WTC11 (cell line): ENCODE measurements at regions not wholly inside any gene's neighbourhood (a gene's known extent, or its start where the extent isn't known, plus 50 kb on each side); places are given as distances from the start of the nearest gene placed in this dataset.

Source experiments
- CREB1 ChIP-seq: sonication (generic); formaldehyde crosslinking; IDR thresholded peaks from 2 replicates; pipeline ENCODE4 v1.8.0; 2023; ENCODE audit warnings: mild to moderate bottlenecking, missing genetic modification reagents
- ESRRA ChIP-seq: sonication (generic); formaldehyde crosslinking; IDR thresholded peaks from 2 replicates; pipeline ENCODE4 v1.8.1; 2022; ENCODE audit warnings: mild to moderate bottlenecking, missing genetic modification reagents, borderline replicate concordance
- ETV6 ChIP-seq: sonication (generic); formaldehyde crosslinking; IDR thresholded peaks from 2 replicates; pipeline ENCODE4 v1.8.1; 2022; ENCODE audit warnings: mild to moderate bottlenecking, missing genetic modification reagents
- FOXK1 ChIP-seq: sonication (generic); formaldehyde crosslinking; IDR thresholded peaks from 2 replicates; pipeline ENCODE4 v1.8.0; 2022; ENCODE audit warnings: mild to moderate bottlenecking, moderate library complexity, missing genetic modification reagents
- JUN ChIP-seq: sonication (generic); formaldehyde crosslinking; IDR thresholded peaks from 2 replicates; pipeline ENCODE4 v1.8.0; 2023; ENCODE audit warnings: mild to moderate bottlenecking, missing genetic modification reagents
- MXD4 ChIP-seq: fragments of 250-450 bp; sonication (Bioruptor Pico); IDR thresholded peaks from 2 replicates; pipeline ENCODE4 v1.8.0; 2021; ENCODE audit warnings: mild to moderate bottlenecking, moderate library complexity, borderline replicate concordance
- TF ChIP-seq, protein P1 (sequence below): fragments of 200-600 bp; IDR thresholded peaks from 2 replicates; pipeline ENCODE4 v1.8.0; 2022; ENCODE audit warnings: antibody characterized with exemption
- TF ChIP-seq, protein P2 (sequence below): sonication (generic); formaldehyde crosslinking; IDR thresholded peaks from 2 replicates; pipeline ENCODE4 v1.8.0; 2022; ENCODE audit warnings: mild to moderate bottlenecking, missing genetic modification reagents
- TF ChIP-seq, protein P3 (sequence below): sonication (generic); formaldehyde crosslinking; IDR thresholded peaks from 2 replicates; pipeline ENCODE4 v1.8.1; 2023; ENCODE audit warnings: mild to moderate bottlenecking, missing genetic modification reagents, moderate library complexity
- TF ChIP-seq, protein P4 (sequence below): sonication (generic); formaldehyde crosslinking; IDR thresholded peaks from 2 replicates; pipeline ENCODE4 v1.8.0; 2023; ENCODE audit warnings: missing genetic modification reagents

DNA sequence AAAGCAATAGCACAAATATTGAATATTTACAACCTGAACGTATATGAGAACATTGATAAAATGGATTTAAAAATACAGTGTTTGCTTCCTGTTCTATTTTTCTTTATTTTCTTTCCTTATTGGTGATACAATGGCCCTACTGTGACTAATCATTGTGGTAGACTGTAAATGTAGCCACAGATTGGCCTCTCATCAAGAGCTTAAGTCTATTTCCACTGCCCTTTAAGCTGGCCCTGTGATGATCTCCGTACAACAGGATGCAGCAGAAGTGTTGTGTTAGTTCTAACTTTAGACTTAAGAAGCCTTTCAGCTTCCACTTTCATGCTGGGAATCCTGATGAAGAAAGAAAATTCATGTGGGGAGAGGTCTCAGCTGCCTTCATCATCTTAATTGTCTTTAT is 285.6 kb upstream of the B3GALT2 start:
- TF ChIP-seq FOXK1 (CRISPR knock-in tag), result no peak
- TF ChIP-seq, protein P1, sequence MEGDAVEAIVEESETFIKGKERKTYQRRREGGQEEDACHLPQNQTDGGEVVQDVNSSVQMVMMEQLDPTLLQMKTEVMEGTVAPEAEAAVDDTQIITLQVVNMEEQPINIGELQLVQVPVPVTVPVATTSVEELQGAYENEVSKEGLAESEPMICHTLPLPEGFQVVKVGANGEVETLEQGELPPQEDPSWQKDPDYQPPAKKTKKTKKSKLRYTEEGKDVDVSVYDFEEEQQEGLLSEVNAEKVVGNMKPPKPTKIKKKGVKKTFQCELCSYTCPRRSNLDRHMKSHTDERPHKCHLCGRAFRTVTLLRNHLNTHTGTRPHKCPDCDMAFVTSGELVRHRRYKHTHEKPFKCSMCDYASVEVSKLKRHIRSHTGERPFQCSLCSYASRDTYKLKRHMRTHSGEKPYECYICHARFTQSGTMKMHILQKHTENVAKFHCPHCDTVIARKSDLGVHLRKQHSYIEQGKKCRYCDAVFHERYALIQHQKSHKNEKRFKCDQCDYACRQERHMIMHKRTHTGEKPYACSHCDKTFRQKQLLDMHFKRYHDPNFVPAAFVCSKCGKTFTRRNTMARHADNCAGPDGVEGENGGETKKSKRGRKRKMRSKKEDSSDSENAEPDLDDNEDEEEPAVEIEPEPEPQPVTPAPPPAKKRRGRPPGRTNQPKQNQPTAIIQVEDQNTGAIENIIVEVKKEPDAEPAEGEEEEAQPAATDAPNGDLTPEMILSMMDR, result no peak
- TF ChIP-seq, protein P2, sequence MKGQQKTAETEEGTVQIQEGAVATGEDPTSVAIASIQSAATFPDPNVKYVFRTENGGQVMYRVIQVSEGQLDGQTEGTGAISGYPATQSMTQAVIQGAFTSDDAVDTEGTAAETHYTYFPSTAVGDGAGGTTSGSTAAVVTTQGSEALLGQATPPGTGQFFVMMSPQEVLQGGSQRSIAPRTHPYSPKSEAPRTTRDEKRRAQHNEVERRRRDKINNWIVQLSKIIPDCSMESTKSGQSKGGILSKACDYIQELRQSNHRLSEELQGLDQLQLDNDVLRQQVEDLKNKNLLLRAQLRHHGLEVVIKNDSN (CRISPR knock-in tag), result no peak
- TF ChIP-seq, protein P3, sequence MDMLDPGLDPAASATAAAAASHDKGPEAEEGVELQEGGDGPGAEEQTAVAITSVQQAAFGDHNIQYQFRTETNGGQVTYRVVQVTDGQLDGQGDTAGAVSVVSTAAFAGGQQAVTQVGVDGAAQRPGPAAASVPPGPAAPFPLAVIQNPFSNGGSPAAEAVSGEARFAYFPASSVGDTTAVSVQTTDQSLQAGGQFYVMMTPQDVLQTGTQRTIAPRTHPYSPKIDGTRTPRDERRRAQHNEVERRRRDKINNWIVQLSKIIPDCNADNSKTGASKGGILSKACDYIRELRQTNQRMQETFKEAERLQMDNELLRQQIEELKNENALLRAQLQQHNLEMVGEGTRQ (CRISPR knock-in tag), result no peak
- TF ChIP-seq ETV6 (CRISPR knock-in tag), result no peak
- TF ChIP-seq JUN (CRISPR knock-in tag), result no peak
- no peak for TF ChIP-seq ESRRA (CRISPR knock-in tag)
- TF ChIP-seq, protein P4, sequence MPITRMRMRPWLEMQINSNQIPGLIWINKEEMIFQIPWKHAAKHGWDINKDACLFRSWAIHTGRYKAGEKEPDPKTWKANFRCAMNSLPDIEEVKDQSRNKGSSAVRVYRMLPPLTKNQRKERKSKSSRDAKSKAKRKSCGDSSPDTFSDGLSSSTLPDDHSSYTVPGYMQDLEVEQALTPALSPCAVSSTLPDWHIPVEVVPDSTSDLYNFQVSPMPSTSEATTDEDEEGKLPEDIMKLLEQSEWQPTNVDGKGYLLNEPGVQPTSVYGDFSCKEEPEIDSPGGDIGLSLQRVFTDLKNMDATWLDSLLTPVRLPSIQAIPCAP (CRISPR knock-in tag), result no peak
- no peak for TF ChIP-seq CREB1
- TF ChIP-seq MXD4, result no peak
